ENCODE measurements at regions not wholly inside any gene's neighbourhood (a gene's known extent, or its start where the extent isn't known, plus 50 kb on each side); places are given as distances from the start of the nearest gene placed in this dataset.
"Not testable (repeated sequence)": the region's sequence is repeated elsewhere in the genome, so short reads cannot be mapped to it uniquely, and the experiment has no call there.

DNA sequence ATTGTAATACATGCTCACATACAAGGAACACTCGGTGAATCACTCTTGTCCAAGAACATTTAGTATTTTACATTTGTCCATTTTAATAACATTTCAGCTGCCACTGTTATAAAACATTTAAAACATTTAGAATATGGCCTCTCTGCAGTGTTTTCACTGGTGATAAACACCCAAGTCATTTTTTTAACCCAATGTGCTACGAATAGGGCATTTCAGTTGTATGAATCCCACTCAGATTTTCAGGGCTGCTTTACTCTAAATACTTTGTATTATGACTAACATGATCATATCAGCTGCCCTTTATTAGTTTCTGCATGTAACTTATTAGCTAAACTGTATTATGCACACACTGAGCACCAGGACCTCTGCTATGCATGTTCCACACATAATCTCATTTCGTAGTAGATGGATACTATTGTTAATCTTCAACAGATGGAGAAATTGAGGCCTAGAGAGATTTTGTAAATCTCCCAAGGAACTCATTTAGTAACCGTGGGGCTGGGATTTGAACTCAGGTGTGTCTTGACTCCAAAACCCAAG is 148.6 kb upstream of the CDIN1 start:
- no peak for DNase-seq

DNA sequence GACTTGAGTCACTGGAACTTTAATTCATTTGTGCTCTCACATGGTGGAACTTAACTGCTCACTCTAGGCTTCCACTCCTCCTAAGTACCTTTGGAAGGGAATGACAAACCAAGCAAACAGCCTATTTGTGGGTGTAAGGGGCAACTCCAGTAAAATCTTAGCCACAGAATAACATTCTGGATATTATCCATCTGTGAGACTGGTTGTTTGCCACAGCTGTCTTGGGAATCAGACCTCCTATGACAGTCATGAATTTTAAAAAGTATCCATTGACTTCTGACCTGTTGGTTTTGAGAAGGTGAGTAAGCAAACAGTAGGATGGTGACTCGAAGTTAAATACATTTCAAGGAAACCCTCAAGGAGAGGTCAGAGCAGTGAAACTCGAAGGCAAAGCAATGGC is 147.3 kb upstream of the CDIN1 start:
- DNase-seq = no peak

DNA sequence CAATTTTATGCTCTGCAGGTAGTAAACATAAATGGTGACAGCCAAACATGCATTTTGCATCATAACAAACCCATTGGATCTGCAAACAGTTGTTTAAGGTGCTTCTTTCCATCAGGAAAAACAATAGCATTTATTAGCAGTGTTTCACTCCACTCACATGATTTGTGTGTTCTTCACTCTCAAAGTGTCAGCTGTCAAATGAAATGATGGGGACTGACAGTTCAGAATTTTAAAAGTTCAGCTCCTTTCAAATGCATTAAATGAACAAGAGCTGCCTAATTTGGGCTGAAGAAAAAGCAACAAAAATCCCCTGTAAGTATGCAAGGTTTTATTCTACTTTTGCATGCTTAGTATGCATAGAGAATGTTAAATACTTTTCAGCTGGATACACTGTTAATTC is 145.2 kb upstream of the CDIN1 start:
- DNase-seq = no peak

DNA sequence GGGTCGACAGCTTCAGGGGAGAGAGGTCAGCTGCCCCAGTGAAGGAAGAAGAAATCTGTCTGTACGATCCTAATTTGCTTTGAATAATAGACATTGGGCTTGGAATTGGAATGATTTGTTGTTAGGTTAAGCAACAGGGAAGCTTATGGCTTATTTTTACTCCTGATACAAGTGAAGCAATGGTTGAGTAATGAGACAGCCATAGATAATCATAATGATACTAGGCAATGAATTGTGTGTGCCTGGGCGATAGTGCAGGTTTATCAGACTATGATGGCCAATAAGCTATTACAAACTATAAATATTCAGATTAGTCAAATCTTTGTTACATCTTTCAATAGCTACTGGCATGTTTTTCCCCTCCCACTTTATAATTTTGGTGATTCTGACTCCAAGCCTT is 140.9 kb upstream of the CDIN1 start:
- DNase-seq = no peak

DNA sequence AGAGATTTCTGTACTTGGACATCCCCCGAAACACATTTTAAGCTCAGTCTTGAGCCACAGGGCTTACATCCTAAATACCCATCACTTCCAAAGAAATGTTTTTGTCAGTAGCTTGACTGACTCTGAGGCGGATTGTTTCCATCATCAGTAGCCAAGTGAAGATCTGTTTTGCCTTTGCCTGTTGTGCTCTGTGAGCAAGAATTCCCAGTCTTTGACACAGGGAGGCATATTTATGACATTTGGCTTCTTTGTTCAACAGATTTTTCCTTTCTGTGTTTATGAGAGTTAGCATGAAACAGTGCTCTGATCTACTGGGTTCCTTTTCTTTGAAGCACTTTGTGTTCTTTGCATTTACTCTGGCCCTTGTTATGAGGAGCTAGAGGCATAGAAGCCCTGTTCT is 132.1 kb upstream of the CDIN1 start:
- no peak for DNase-seq

DNA sequence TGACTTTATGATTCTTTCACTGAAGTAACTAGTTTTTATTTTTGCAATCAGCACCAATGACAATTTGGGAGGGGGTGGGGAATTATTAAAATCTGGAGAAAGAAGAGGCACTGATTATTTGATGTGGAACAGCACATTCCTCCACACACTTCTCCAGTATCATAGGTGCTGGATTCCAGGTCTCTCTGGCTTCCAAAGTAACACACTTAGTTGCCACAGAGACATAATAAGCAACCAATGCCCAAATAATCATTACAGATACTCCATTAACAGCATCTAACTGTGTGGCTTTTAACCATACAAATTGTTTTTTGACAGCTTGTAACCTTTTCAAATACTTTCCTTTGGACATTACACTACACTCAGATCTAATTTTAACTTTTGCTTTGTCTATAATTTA is 131.0 kb upstream of the CDIN1 start:
- no peak for DNase-seq

DNA sequence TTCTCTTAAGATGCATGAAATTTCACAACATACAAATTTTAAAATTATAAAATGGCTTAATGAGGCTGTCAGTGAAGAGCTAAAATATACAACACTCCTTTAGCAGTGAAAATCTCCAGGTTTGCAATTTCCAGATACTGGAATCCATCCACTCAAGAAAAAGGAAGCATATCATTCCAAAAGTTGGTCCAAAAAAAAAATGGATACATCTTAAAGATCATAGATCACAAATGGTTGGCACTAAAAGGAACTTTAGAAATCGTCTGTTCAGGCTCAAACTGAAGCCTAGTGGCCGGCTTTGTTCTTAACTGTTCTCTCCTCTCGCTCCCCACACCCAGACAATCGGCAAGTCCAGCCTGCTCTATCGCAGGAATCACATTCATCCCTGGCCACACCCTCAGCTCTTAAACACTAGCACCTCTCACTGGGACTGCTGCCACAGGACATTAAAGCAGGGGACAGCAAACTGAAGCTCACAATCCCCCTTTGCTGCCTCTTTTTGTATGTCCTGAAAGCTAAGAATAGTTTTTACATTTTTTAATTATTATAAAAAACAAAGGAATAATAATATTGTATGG is 130.3 kb upstream of the CDIN1 start:
- no peak for DNase-seq

DNA sequence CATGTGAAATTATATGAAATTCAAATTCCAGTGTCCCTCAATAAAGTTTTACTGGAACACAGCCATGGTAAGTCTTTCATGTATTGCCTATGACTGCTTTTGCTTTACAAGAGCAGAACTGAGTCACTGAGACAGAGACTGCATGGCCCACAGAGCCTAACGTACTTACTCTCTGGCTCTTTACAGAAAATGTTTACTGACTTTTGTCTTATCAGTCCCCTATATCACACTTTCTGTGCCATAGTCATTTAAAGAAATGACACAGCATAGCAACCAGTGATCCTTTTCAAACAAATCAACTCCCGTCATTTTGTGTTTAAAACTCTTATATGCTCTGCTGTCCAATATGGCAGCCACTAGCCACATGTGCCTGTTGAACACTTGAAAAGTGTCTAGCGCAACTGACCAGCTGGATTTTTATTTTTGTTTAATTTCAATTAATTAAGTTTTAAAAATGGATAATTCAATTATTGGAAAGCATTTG is 129.7 kb upstream of the CDIN1 start:
- no peak for DNase-seq

DNA sequence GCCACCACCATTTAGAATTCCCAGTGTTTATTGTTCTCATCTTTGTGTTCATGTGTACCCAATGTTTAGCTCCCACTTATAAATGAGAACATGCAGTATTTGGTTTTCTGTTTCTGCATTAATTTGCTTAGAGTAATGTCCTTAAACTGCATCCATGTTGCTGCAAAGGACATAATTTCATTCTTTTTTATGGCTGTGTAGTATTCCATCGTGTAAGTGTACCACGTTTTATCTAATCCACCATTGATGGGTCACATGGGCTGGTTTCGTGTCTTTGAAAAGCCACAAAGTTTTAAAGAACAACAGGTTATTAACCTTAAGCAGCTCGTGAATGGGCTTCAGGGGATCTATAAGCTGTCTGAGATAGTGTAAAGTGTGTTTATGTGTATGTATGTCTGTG is 125.2 kb upstream of the CDIN1 start:
- DNase-seq = not testable (repeated sequence)

DNA sequence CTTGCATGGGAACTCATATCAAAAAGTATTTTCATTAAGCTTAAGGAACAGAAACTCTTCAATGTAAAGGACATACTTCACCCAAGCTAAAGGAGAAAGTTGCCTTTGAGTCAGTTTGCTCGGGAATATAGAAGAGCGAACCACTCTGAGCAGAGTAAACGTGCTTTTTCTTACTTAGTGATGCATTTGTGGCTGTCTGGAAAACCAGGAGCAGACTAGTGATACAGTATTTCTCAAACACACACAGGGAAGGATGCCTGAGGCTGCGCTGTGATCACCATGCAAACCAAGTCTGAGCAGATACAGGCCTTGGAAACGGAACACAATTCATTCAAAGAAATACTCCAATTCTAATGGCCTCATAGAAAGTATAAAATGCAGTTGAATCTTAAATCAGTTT is 121.0 kb upstream of the CDIN1 start:
- DNase-seq = no peak

DNA sequence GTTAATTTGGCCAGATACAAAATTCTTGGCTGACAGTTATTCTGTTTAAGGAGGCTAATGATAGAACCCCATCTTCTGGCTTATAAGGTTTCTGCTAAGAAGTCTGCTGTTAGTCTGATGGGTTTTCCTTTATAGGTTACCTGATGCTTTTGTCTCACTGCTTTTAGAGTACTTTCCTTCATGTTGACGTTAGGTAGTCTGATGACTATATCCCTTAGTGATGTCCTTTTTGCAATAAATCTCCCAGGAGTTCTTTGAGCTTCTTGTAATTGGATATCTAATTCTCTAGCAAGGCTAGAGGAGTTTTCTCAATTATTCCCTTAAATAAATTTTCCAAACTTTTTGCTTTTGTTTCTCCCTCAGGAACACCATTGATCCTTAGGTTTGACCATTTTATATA is 114.1 kb upstream of the CDIN1 start:
- DNase-seq = no peak

DNA sequence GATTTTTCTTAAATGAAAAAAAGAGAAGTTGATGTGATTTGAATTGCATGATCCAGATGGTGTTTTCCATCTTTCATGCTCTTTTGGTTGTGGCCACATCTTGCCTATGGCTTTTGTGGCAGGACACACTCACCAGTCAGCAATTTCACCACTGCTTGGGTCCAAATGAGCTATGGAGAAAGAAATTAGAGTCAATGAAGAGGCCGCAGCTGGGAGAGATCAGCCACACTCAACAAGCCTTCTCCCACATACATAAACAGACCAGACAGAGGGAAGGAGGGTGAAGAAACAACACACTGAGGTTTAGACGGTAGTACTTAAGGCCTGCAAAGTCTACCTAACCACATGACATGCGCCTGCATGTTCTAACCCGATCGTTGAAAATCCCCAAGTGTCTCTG is 110.7 kb upstream of the CDIN1 start:
- DNase-seq = no peak

DNA sequence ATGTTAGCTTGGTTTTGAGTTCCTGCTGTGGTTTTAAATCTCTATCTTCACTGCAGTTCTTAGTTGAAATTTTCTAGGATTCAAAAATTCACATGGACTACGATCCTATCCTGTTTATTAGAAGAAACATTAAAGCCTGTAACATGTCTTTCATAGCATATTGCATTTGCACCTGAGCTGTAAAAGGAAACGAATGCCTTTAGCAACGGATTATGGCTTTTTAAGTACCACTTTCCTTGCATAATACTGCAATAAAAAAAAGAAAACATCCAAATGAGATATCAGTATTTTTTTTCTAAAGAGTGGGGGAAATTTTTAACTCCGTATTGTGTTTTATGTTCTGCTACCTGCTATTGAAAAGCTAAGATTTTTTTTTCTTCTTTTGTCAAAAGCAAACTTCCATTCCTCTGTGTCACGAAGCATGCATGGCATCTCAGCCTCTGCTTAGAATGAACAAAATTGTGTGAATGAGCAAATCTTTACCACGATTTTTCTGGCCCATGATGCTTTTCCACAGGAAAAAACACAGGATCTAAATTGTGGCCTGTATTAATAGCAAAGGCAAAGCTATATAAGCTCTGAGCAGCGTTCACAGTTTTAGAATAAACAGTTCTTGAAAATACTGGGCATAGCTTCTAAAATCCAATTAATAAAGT is 110.0 kb upstream of the CDIN1 start:
- DNase-seq = no peak

DNA sequence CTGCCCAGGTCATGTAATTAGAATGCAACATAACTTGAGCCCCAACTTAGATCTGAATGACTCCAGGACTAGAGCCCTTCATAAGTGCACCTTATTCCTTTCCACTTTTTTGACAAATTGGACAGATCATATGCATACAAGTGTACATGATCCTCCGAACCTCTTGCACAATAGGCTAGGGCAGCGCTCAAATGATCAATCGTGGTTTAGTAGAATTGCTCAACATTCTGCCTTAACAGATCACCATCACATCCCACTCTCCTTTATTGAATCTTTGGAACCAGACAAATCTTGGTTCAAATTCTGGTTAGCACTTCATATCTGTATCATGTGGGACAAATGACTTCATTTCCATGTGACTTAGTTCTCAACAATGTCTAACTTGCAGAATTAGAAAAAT is 106.8 kb upstream of the CDIN1 start:
- no peak for DNase-seq

DNA sequence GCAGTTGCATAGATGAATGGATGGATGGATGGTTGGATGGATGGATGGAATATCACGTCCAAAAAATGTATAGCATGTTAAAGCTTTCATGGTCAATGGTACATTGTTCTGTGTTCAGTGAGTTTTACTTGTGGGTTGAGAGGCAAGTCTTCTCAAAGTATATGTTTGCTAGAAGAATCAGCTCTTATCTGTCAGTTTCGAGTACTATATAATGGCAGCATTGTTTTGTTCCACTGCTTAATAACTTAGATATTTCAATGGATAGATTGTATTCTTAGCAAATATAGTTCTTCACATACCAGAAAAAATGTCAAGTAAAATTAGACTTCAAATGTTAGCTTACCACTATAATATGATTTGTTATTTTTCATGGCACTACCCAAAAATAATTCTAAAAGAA is 100.9 kb upstream of the CDIN1 start:
- DNase-seq = no peak

DNA sequence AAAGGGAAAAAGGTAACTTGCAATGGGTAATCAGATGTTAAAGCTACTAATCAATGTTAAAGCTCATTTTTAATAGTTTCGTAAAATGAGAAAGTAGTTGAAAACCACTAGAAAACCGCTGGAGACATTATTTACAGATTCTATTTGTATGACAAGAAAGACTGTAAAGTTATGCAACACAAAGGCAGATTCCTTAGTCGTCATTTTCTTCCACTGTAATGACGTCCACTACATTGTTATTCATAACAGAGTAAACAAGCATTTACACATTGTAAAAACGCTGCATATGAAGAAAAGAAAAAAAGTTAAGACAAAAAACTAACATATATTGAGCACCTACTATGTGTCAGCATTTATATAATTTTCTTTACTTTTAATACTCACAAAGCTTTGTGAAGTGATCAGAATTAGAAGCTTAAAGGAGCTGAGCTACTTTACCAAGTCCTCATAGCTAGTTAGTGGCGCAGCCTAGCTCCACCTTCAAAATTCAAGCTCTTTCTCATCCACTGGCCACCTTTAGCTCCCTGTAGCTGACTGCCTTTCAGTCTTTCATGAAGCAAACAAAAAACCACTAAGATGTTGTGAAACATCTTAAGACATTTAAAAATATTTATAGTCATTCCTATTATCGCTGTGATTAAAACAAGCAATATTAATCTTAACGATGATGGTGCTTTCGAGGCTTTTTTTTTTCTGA is 100.1 kb upstream of the CDIN1 start:
- no peak for DNase-seq

DNA sequence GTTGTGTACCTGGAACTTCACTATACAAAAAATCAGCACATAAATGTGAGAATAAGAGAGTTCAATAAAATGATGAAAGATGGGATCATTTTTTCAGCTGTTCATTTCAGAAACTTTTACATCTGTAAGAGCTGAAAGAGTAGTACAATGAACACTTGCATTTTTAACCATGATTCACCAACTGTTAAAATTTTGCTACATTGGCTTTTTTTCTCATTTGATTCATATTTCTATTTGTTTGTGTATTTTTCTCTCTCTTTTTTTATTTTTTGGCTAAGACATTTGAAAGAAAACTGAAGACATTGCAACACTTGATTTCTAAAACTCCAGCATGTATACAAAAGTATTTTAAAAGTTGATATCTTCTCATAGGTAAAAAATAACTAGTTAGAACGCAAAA is 98.3 kb upstream of the CDIN1 start:
- DNase-seq = no peak

DNA sequence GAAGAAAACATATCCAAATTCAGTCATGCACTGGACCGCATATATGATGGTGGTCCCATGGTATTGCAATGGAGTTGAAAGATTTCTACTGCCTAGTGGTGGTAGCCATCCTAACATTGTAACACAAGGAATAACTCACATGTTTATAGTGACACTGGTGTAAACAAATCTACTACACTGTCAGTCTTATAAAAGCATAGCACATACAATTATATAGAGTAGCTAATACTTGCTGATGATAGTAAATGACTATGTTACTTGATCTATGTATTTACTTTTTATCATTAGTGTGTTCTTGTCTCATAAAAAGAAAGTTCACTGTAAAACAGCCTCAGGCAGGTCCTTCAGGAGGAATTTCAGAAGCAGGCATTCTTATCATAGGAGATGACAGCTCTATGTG is 96.0 kb upstream of the CDIN1 start:
- DNase-seq = no peak

DNA sequence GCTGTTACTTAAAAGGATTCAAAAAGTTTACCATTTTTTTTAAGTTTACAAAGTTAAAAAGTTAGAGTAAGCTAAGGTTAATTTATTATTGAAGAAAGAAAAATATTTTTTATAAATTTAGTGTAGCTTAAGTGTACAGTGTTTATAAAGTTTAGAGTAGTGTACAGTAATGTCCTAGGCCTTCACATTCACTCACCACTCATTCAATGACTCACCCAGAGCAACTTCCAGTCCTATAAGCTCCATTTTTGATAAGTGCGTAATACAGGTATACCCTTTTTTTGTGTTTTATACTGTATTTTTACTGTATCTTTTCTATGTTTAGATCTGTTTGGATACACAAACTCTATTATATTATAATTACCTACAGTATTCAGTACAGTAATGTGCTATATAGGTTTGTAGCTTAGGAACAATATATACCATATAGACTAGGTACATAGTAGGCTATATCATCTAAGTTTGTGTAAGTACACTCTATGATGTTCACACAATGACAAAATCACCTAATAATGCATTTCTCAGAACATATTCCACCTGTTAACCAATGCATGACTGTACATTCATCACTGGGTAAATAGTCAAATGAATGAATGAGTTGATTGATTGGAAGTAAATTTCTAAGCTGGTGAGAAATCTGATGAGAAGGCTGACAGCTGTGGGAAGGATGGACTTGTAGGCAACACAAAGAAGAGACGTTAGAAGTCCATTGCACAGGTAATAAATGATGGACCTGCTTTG is 95.2 kb upstream of the CDIN1 start:
- no peak for DNase-seq

DNA sequence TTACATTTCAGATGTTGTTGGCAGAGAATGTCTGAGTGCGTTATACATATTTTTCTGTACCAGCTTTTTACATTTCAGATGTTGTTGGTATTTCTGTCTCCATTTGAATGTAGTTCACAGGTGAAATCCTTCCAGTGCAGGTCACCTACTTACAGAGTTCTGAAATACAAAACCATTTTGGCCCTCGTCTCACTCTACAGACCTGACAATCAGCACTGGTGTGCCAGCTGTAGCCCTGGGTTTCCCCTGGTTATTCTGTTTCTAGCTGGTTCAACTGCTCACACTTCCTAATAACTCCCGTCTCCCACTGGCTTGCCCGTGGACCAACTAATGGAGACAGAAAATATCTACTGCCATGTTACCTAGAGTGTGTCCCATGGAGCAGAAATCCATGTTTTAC is 87.5 kb upstream of the CDIN1 start:
- DNase-seq = no peak

DNA sequence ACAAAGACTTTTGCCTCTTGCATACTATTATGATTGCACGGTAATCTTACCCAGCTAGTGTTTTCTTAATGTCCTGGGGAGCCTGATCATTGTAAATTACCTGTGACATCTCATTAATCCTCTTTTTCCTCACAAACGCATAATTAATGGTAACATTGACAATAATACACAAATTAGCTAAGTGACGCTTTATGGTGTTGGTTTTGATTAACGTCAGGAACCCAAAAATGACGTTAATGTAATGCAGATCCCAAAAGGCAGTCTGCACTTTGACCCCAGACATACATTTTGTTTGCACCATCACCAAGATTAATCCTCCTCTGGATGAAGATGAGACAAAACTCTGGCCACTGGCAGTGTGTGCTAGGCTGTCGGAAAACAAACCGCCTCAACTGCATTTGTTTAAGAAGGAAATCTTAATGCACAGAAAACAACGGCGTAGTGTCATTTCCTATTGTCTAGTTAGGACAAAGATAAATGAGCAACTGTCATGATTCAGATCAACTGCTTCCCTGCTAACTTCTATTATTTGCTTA is 83.9 kb upstream of the CDIN1 start:
- DNase-seq = no peak

DNA sequence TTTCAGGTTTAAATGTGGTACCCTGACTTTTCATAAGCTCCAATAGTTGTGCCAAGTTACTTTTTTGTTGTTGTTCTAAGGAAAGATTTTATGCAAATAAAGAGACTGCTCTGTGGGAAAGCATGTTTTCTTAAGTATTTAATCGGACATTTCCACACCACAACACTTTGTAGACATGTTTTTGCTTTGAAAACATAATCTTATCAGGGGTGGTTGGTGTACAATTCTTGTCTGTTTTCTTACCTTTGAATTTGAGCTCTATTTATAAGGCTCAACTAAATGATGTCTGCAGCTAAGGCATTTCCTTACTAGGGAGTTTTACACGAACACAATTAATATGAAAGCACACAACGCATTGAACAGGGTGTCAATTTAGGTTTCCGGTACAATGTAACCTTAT is 81.5 kb upstream of the CDIN1 start:
- DNase-seq = no peak

DNA sequence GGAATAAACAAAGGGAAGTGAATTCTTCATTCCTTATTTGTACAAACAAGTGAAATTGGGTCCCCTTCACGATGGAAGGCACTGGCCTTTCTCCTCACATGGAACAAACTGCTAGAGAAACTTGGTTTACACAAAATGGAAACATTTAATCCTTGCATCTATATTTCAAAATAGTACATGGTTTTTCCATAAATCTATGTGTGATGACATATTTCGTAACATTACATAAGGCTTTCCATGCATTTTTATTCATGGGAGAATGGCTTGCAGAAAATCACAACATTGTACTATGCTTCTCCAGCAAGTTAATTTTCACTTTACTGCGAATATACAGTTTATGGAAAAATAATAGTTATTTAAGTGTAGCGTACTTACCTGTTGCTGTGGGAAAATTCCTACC is 81.0 kb upstream of the CDIN1 start:
- no peak for DNase-seq

Data from NCI-H1048 (cell line).